ENCODE measurements at regions not wholly inside any gene's neighbourhood (a gene's known extent, or its start where the extent isn't known, plus 50 kb on each side); places are given as distances from the start of the nearest gene placed in this dataset.

- TF ChIP-seq CTCF (IDR thresholded peaks at IDR 0.05) = no peak
Measured at GRCh38 chr11:131303611-131304119, 66.8 kb upstream of the NTM start.

GRCh38 chr11:131305005-131305404 lies 65.4 kb upstream of the NTM start:
- TF ChIP-seq CTCF (IDR thresholded peaks at IDR 0.05) = no peak

- TF ChIP-seq CTCF (IDR thresholded peaks at IDR 0.05) = no peak
Measured at GRCh38 chr11:131307506-131307905, 62.9 kb upstream of the NTM start.

GRCh38 chr11:131309776-131310175 lies 60.6 kb upstream of the NTM start:
- no peak for TF ChIP-seq CTCF (IDR thresholded peaks at IDR 0.05)

- no peak for TF ChIP-seq CTCF (IDR thresholded peaks at IDR 0.05)
Measured at GRCh38 chr11:131311776-131312514, 58.5 kb upstream of the NTM start.
